ENCODE measurements at regions not wholly inside any gene's neighbourhood (a gene's known extent, or its start where the extent isn't known, plus 50 kb on each side); places are given as distances from the start of the nearest gene placed in this dataset.

GRCh38 chr6:5937936-5938706 lies 68.6 kb downstream of the NRN1 start:
- no peak for TF ChIP-seq CTCF (IDR thresholded peaks at IDR 0.05; ENCODE audit: insufficient read depth, low read length, severe bottlenecking)

DNA sequence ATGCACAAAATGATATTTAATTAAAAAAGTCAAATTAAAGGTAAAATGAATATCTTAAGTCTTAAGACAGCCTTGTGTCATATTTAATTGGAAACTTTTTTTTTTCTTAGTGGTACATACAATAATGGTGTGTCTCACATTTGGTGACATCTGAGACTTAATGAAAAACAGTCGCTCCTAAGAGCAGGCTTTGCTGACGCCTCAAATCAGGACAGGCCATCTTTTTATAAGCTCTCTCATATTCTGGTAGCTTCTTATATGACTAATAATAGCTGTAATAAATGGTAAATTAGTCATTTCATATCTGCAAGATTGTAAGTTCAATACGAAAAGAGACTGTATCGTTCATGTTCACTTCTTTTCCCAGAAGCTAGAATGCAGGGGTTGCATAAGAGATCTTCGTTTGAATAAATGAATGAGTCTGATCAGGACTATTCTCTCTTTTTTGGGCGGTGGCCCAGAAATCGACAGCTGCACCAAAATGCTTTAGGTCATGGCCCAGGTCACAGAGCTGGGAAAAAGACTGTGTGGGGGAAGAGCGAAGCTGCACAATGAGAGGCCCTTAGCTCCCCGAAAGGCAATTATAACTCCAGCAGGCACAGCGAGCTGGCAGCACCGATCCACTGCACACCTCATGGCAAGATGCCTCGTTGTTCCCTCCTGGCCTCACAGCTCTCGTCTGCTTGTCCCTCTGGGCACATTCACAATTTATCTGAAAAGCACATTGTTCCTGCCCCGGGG lies 69.4 kb downstream of the NRN1 start:
- no peak for TF ChIP-seq CTCF (IDR thresholded peaks at IDR 0.05; ENCODE audit: insufficient read depth, low read length, severe bottlenecking)
- FAIRE-seq (no peak), DNase-seq (ENCODE audit: low read depth) (no peak)
- Histone ChIP-seq H3K27me3 (ENCODE audit: control insufficient read depth, insufficient read depth, low read length) (no peaks in the 10 kb centered on the region), H3K36me3 (ENCODE audit: control insufficient read depth, insufficient read depth, low read length) (no peaks in the 10 kb centered on the region), H3K4me3 (ENCODE audit: low read depth, low read length) (no peak overlapping the region)

More at GRCh38 chr6:5937936-5938706, 68.6 kb downstream of the NRN1 start:
- H3K27me3 ChIP-seq (ENCODE audit: control insufficient read depth, insufficient read depth, low read length): no peaks in the 10 kb centered on the region
- no peaks in the 10 kb centered on the region for H3K36me3 ChIP-seq (ENCODE audit: control insufficient read depth, insufficient read depth, low read length)
- FAIRE-seq (no peak), DNase-seq (ENCODE audit: low read depth) (no peak)
- H3K4me3 ChIP-seq (ENCODE audit: low read depth, low read length): no peak overlapping the region

- no peak for TF ChIP-seq CTCF (IDR thresholded peaks at IDR 0.05; ENCODE audit: insufficient read depth, low read length, severe bottlenecking)
- H3K4me3 ChIP-seq (ENCODE audit: low read depth, low read length): no peak overlapping the region
- no peaks in the 10 kb centered on the region for H3K36me3 ChIP-seq (ENCODE audit: control insufficient read depth, insufficient read depth, low read length)
- DNase-seq (ENCODE audit: low read depth): no peak
- FAIRE-seq: no peak
- H3K27me3 ChIP-seq (ENCODE audit: control insufficient read depth, insufficient read depth, low read length): no peaks in the 10 kb centered on the region
Observed at GRCh38 chr6:5936631-5937030, 70.1 kb downstream of the NRN1 start.

DNA sequence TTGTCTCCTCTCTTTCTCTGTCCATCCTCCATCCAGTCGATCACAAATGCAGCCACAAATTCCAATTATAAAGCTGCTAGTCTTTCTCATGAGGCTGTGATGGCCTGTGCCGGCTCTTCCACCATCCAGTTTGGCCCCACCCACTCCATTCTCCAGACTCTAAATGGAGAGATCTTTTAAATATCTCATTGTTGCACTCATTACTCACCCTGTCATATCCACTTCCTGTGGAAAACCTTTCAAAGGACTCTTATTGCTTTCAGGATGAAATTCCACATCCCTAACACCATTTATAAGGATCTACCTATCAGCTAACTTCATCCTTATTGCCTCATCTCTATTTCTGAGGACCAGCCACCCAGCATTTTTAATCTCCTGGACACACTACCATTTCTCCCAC lies 70.6 kb downstream of the NRN1 start:
- FAIRE-seq: no peak
- H3K4me3 ChIP-seq (ENCODE audit: low read depth, low read length): no peak overlapping the region
- DNase-seq (ENCODE audit: low read depth): no peak

GRCh38 chr6:5930968-5931367 lies 75.8 kb downstream of the NRN1 start:
- TF ChIP-seq CTCF (IDR thresholded peaks at IDR 0.05; ENCODE audit: insufficient read depth, low read length, severe bottlenecking): no peak

More for the DNA sequence above, 70.6 kb downstream of the NRN1 start:
- TF ChIP-seq CTCF (IDR thresholded peaks at IDR 0.05; ENCODE audit: insufficient read depth, low read length, severe bottlenecking): no peak
- no peaks in the 10 kb centered on the region for H3K27me3 ChIP-seq (ENCODE audit: control insufficient read depth, insufficient read depth, low read length)
- no peaks in the 10 kb centered on the region for H3K36me3 ChIP-seq (ENCODE audit: control insufficient read depth, insufficient read depth, low read length)

More at GRCh38 chr6:5930968-5931367, 75.8 kb downstream of the NRN1 start:
- no peak for DNase-seq (ENCODE audit: low read depth)
- H3K27me3 ChIP-seq (ENCODE audit: control insufficient read depth, insufficient read depth, low read length): no peaks in the 10 kb centered on the region
- no peaks in the 10 kb centered on the region for H3K36me3 ChIP-seq (ENCODE audit: control insufficient read depth, insufficient read depth, low read length)
- H3K4me3 ChIP-seq (ENCODE audit: low read depth, low read length): no peak overlapping the region
- no peak for FAIRE-seq
